Sigmoid colon (tissue), 6 donors: ENCODE measurements at regions not wholly inside any gene's neighbourhood (a gene's known extent, or its start where the extent isn't known, plus 50 kb on each side); places are given as distances from the start of the nearest gene placed in this dataset.

Experiments
- DNase-seq: peaks from one replicate; pipeline ENCODE4 v3.0.0-alpha.2; 2019
- H3K27ac ChIP-seq, 4 donors: fragments of 200-600 bp; sonication (generic); one replicate each; pipeline ENCODE4 v1.5.1; 2016 to 2019; ENCODE audit warnings: mild to moderate bottlenecking in 1 of 4
- H3K27me3 ChIP-seq, 3 donors: fragments of 200-600 bp; sonication (generic); one replicate each; pipeline ENCODE4 v1.5.1; 2019; ENCODE audit warnings: mild to moderate bottlenecking in 1 of 3
- H3K36me3 ChIP-seq, 4 donors: fragments of 200-600 bp; sonication (generic); one replicate each; pipeline ENCODE4 v1.5.1; 2016 to 2019
- H3K4me1 ChIP-seq, 4 donors: fragments of 200-600 bp; sonication (generic); one replicate each; pipeline ENCODE4 v1.5.1; 2017 to 2019
- H3K4me3 ChIP-seq, 4 donors: fragments of 200-600 bp; sonication (generic); one replicate each; pipeline ENCODE4 v1.5.1; 2017 to 2019; ENCODE audit warnings: mild to moderate bottlenecking in 2 of 4, moderate library complexity in 1 of 4
- H3K9me3 ChIP-seq, 4 donors: fragments of 200-600 bp in 3 of 4; sonication (generic) in 3 of 4; one replicate each; pipeline versions ENCODE4 v1.5.1 to v1.6.1; 2013 to 2019
- EP300 ChIP-seq, 4 donors: sonication (generic); formaldehyde crosslinking; IDR thresholded peaks; one replicate each; pipeline ENCODE4 v1.6.1; 2017; ENCODE audit warnings: antibody characterized with exemption in 4 of 4
- POLR2A ChIP-seq, 2 donors: fragments of 450-650 bp; IDR thresholded peaks; one replicate each; pipeline ENCODE4 v1.6.1; 2016; ENCODE audit warnings: antibody characterized with exemption in 2 of 2, mild to moderate bottlenecking in 2 of 2, moderate library complexity in 2 of 2
- POLR2AphosphoS5 ChIP-seq, 4 donors: sonication (generic); formaldehyde crosslinking; IDR thresholded peaks; one replicate each; pipeline ENCODE4 v1.6.1; 2017; ENCODE audit warnings: antibody characterized with exemption in 4 of 4
- WGBS, 2 donors: extraction: QIAGEN DNeasy Blood & Tissue Kit; methylation state at CpG; one replicate each; pipeline ENCODE4 v1.1.7; 2013; 5-methylcytosine and 5-hydroxymethylcytosine counted together
- intact Hi-C: fragments of 100-400 bp; cut with DNase I; formaldehyde crosslinking; loops from one replicate; pipeline ENCODE4 v1.15.1; 2023
- TF ChIP-seq, protein P1 (sequence below), 4 experiments: fragments of 450-650 bp in 3 of 4; fragments of 200-600 bp in 1 of 4; IDR thresholded peaks; one replicate each; pipeline ENCODE4 v1.5.1; 2016 to 2019; ENCODE audit warnings: antibody characterized with exemption in 4 of 4, mild to moderate bottlenecking in 3 of 4, moderate library complexity in 2 of 4
- donor health status: healthy with polysubstance abuse.
- donor health status: healthy.

DNA sequence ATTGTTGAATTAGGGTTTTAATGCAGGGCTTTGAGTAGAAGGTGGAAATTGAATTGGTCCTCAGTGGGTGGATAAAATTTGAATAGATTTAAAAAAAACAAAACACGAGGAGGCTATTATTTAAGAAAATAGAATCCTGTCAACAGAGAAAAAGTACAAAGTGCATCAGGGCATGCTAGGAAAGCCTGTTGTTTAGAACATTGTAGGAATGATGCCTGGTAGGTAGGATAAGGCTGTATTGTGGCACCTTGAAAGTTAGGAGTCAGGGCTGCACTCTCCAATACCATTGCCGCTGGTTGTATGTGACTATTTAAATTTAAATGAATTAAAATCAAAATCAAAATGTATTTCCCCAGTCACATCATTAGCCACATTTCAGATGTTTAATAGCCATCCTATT is 363.9 kb downstream of the UTRN start:
- intact Hi-C loops, result no loop called here

GRCh38 chr6:144651234-144651633 is 366.1 kb downstream of the UTRN start:
- intact Hi-C loops, result no loop called here

More for the DNA sequence above, 363.9 kb downstream of the UTRN start:
- H3K27me3 ChIP-seq, result no peaks in the 10 kb centered on the region
- no peaks in the 10 kb centered on the region for H3K36me3 ChIP-seq
- TF ChIP-seq POLR2A (IDR thresholded peaks at IDR 0.05), result no peak
- TF ChIP-seq POLR2AphosphoS5 (IDR thresholded peaks at IDR 0.05), result no peak
- no peak for TF ChIP-seq EP300 (IDR thresholded peaks at IDR 0.05)
- TF ChIP-seq, protein P1, sequence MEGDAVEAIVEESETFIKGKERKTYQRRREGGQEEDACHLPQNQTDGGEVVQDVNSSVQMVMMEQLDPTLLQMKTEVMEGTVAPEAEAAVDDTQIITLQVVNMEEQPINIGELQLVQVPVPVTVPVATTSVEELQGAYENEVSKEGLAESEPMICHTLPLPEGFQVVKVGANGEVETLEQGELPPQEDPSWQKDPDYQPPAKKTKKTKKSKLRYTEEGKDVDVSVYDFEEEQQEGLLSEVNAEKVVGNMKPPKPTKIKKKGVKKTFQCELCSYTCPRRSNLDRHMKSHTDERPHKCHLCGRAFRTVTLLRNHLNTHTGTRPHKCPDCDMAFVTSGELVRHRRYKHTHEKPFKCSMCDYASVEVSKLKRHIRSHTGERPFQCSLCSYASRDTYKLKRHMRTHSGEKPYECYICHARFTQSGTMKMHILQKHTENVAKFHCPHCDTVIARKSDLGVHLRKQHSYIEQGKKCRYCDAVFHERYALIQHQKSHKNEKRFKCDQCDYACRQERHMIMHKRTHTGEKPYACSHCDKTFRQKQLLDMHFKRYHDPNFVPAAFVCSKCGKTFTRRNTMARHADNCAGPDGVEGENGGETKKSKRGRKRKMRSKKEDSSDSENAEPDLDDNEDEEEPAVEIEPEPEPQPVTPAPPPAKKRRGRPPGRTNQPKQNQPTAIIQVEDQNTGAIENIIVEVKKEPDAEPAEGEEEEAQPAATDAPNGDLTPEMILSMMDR (IDR thresholded peaks at IDR 0.05), result no peak
- H3K9me3 ChIP-seq, result no peaks in the 10 kb centered on the region
- WGBS, 2 donors, result 59 to 84% methylated on average over 2 of the region's 2 CpGs
- peaks cover 0 to 2% (median 0%) of the 10 kb centered on the region in 4 donors for H3K4me1 ChIP-seq
- H3K4me3 ChIP-seq, result no peak overlapping the region
- DNase-seq, result no peak
- H3K27ac ChIP-seq, result no peak overlapping the region

DNA sequence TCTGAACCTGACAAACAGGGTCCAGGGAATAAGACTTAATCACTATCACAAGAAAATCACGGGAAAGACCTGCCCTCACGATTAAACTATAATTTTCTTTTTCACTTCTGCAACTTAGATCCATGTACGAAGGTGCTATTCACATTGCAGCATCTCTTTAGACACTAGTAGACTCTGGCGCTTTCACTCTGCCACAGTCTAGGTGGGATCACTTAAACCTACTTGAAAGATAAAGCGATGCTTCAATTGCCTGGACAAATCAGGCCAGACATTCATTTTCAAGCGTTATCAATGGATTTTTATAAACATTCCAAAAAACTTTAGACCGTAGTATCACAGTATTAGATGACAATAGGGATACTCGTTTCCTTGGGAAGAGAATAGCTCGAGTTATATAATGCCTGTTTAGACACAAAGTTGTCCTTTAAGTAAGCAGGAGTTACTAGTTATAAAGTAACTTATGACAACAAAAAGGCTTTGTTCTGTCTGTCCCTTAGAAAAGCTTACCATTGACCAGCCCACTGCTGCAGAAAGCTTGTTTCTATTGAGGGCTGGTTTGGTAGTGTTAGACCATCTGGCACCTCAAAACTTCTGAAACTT is 367.3 kb downstream of the UTRN start:
- H3K27ac ChIP-seq, result no peak overlapping the region
- no peaks in the 10 kb centered on the region for H3K27me3 ChIP-seq
- peaks cover 0 to 11% (median 7%) of the 10 kb centered on the region in 4 donors for H3K4me1 ChIP-seq
- DNase-seq, result no peak
- WGBS, 2 donors, result 23 to 73% methylated on average over 9 of the region's 9 CpGs
- intact Hi-C loops, result no loop called here
- TF ChIP-seq, protein P1 (IDR thresholded peaks at IDR 0.05), result no peak
- TF ChIP-seq POLR2AphosphoS5 (IDR thresholded peaks at IDR 0.05) (no peak), EP300 (IDR thresholded peaks at IDR 0.05) (no peak), POLR2A (IDR thresholded peaks at IDR 0.05) (no peak)
- no peaks in the 10 kb centered on the region for H3K9me3 ChIP-seq
- H3K4me3 ChIP-seq, result no peak overlapping the region
- H3K36me3 ChIP-seq, result no peaks in the 10 kb centered on the region

More at GRCh38 chr6:144651234-144651633, 366.1 kb downstream of the UTRN start:
- H3K9me3 ChIP-seq, result no peaks in the 10 kb centered on the region
- DNase-seq, result no peak
- H3K27ac ChIP-seq, result no peak overlapping the region
- H3K36me3 ChIP-seq, result no peaks in the 10 kb centered on the region
- no peak for TF ChIP-seq EP300 (IDR thresholded peaks at IDR 0.05)
- TF ChIP-seq POLR2A (IDR thresholded peaks at IDR 0.05), result no peak
- no peak for TF ChIP-seq POLR2AphosphoS5 (IDR thresholded peaks at IDR 0.05)
- TF ChIP-seq, protein P1 (IDR thresholded peaks at IDR 0.05), result no peak
- no peak overlapping the region for H3K4me3 ChIP-seq
- H3K27me3 ChIP-seq, result no peaks in the 10 kb centered on the region
- peaks cover 0 to 11% (median 7%) of the 10 kb centered on the region in 4 donors for H3K4me1 ChIP-seq
- WGBS, 2 donors, result 23 to 71% methylated on average over 3 of the region's 3 CpGs

DNA sequence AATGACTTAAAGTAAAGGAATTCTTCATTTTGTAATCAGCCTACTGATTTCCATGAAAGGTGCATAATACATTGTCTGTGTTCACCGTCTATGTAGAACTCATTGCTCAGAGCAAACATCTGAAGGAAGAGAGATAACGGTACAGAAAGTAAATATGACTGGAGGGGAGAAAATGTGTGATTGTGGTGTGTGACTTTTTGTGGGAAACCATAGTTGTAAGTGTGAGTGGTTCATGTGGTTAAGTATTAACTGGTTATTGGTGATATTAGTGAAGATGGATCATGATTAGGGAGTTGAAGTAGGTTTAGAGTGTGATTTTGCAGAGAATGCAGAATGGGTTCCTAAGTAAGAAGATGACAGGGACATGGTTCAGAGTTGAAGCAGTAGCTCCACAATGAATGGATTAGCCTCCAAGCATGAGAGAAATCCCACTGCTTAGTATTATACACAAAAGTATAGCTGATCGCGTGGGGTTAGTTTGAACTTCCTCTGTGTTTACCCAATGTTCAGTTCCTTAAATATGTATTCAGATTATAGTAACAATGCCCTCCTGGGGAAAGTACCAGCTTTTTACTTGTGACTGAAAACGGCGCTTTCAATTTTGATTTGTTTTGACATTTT is 368.9 kb downstream of the UTRN start:
- no peaks in the 10 kb centered on the region for H3K36me3 ChIP-seq
- H3K9me3 ChIP-seq, result no peaks in the 10 kb centered on the region
- TF ChIP-seq EP300 (IDR thresholded peaks at IDR 0.05) (no peak), POLR2A (IDR thresholded peaks at IDR 0.05) (no peak), POLR2AphosphoS5 (IDR thresholded peaks at IDR 0.05) (no peak)
- TF ChIP-seq, protein P1 (IDR thresholded peaks at IDR 0.05), result no peak
- H3K4me1 ChIP-seq, result peaks cover 0 to 11% (median 7%) of the 10 kb centered on the region in 4 donors
- DNase-seq, result no peak
- H3K27me3 ChIP-seq, result no peaks in the 10 kb centered on the region
- intact Hi-C loops, result no loop called here
- H3K27ac ChIP-seq, result no peak overlapping the region
- WGBS, 2 donors, result 32 to 33% methylated on average over 6 of the region's 6 CpGs
- no peak overlapping the region for H3K4me3 ChIP-seq
